GM18909 (cell line): ENCODE measurements at regions not wholly inside any gene's neighbourhood (a gene's known extent, or its start where the extent isn't known, plus 50 kb on each side); places are given as distances from the start of the nearest gene placed in this dataset.

Source experiments
- ATAC-seq: cut with Tn5 transposase; IDR thresholded peaks from one replicate; pipeline ENCODE4 v1.9.1; 2021; ENCODE audit warnings: mild to moderate bottlenecking; ENCODE audit not compliant: unreplicated experiment, poor library complexity

- peak; percentile 83 for ATAC-seq
Measured at GRCh38 chr4:129344058-129344457, 248.1 kb downstream of the C4orf33 start.

- no peak for ATAC-seq
Measured at GRCh38 chr4:129345609-129346008, 249.7 kb downstream of the C4orf33 start.

- no peak for ATAC-seq
Measured at GRCh38 chr4:129346036-129346435, 250.1 kb downstream of the C4orf33 start.

- no peak for ATAC-seq
Measured at GRCh38 chr4:129346734-129347133, 250.8 kb downstream of the C4orf33 start.

GRCh38 chr4:129350834-129351721 lies 255.1 kb downstream of the C4orf33 start:
- ATAC-seq: no peak

- ATAC-seq: no peak
Measured at GRCh38 chr4:129352480-129352879, 256.5 kb downstream of the C4orf33 start.

- ATAC-seq: no peak
Measured at GRCh38 chr4:129353490-129353889, 257.5 kb downstream of the C4orf33 start.

- no peak for ATAC-seq
Measured at GRCh38 chr4:129355031-129355430, 259.1 kb downstream of the C4orf33 start.

GRCh38 chr4:129355516-129355915 lies 259.6 kb downstream of the C4orf33 start:
- no peak for ATAC-seq

- ATAC-seq: no peak
Measured at GRCh38 chr4:129358571-129358970, 262.6 kb downstream of the C4orf33 start.

GRCh38 chr4:129359461-129359860 lies 263.5 kb downstream of the C4orf33 start:
- no peak for ATAC-seq

GRCh38 chr4:129362691-129363274 lies 266.8 kb downstream of the C4orf33 start:
- peak; percentile 97 for ATAC-seq

GRCh38 chr4:129364747-129365452 lies 268.9 kb downstream of the C4orf33 start:
- ATAC-seq: no peak

GRCh38 chr4:129369361-129370010 lies 273.5 kb downstream of the C4orf33 start:
- no peak for ATAC-seq

GRCh38 chr4:129371065-129371464 lies 275.1 kb downstream of the C4orf33 start:
- no peak for ATAC-seq

- no peak for ATAC-seq
Measured at GRCh38 chr4:129371926-129372325, 276.0 kb downstream of the C4orf33 start.

GRCh38 chr4:129377131-129377845 lies 281.3 kb downstream of the C4orf33 start:
- ATAC-seq: no peak

GRCh38 chr4:129378364-129378763 lies 282.4 kb downstream of the C4orf33 start:
- no peak for ATAC-seq

- ATAC-seq: no peak
Measured at GRCh38 chr4:129379429-129379828, 283.5 kb downstream of the C4orf33 start.

GRCh38 chr4:129384974-129385373 lies 289.0 kb downstream of the C4orf33 start:
- no peak for ATAC-seq
